KMS-11 (cell line): ENCODE measurements at regions not wholly inside any gene's neighbourhood (a gene's known extent, or its start where the extent isn't known, plus 50 kb on each side); places are given as distances from the start of the nearest gene placed in this dataset.

ENCODE experiments used
- H2AFZ ChIP-seq: fragments of 200-600 bp; sonication (generic); 2 replicates; pipeline ENCODE4 v1.6.1; 2016; ENCODE audit warnings: antibody characterized with exemption, mixed run types, low read depth
- H3K27ac ChIP-seq: fragments of 200-600 bp; sonication (generic); 2 replicates; pipeline ENCODE4 v1.6.1; 2016; ENCODE audit warnings: mild to moderate bottlenecking, mixed run types
- H3K27me3 ChIP-seq: fragments of 200-600 bp; sonication (generic); 2 replicates; pipeline ENCODE4 v1.6.1; 2017; ENCODE audit warnings: mild to moderate bottlenecking, low read depth, mixed run types, moderate library complexity; ENCODE audit not compliant: insufficient read depth
- H3K36me3 ChIP-seq: fragments of 200-600 bp; sonication (generic); 2 replicates; pipeline ENCODE4 v1.6.1; 2017; ENCODE audit warnings: mild to moderate bottlenecking, mixed run types; ENCODE audit not compliant: insufficient read depth
- H3K4me1 ChIP-seq: fragments of 200-600 bp; sonication (generic); 2 replicates; pipeline ENCODE4 v1.6.1; 2016; ENCODE audit warnings: mild to moderate bottlenecking, low read depth, mixed run types; ENCODE audit not compliant: poor library complexity, severe bottlenecking
- H3K4me2 ChIP-seq: fragments of 200-600 bp; sonication (generic); 2 replicates; pipeline ENCODE4 v1.7.0; 2016; ENCODE audit warnings: mild to moderate bottlenecking, mixed run types
- H3K4me3 ChIP-seq: fragments of 200-600 bp; sonication (generic); IDR thresholded peaks from 2 replicates; pipeline ENCODE4 v1.6.1; 2017; ENCODE audit warnings: low read depth, low read length, mixed read lengths; ENCODE audit not compliant: insufficient read depth
- H3K79me2 ChIP-seq: fragments of 200-600 bp; sonication (generic); 2 replicates; pipeline ENCODE4 v1.6.1; 2016; ENCODE audit warnings: low read depth, mixed run types; ENCODE audit not compliant: insufficient read depth
- H3K9ac ChIP-seq: fragments of 200-600 bp; sonication (generic); 2 replicates; pipeline ENCODE4 v1.6.1; 2016; ENCODE audit warnings: mild to moderate bottlenecking, mixed run types
- H4K20me1 ChIP-seq: fragments of 200-600 bp; sonication (generic); 2 replicates; pipeline ENCODE4 v1.6.1; 2016; ENCODE audit warnings: mild to moderate bottlenecking, mixed run types; ENCODE audit not compliant: insufficient read depth
- TF ChIP-seq, protein P1 (sequence below): fragments of 200-600 bp; sonication (generic); conservative IDR thresholded peaks from 2 replicates; pipeline ENCODE4 v1.6.1; 2017; ENCODE audit warnings: low read depth, mild to moderate bottlenecking, antibody characterized with exemption, low read length, moderate library complexity, mixed read lengths

DNA sequence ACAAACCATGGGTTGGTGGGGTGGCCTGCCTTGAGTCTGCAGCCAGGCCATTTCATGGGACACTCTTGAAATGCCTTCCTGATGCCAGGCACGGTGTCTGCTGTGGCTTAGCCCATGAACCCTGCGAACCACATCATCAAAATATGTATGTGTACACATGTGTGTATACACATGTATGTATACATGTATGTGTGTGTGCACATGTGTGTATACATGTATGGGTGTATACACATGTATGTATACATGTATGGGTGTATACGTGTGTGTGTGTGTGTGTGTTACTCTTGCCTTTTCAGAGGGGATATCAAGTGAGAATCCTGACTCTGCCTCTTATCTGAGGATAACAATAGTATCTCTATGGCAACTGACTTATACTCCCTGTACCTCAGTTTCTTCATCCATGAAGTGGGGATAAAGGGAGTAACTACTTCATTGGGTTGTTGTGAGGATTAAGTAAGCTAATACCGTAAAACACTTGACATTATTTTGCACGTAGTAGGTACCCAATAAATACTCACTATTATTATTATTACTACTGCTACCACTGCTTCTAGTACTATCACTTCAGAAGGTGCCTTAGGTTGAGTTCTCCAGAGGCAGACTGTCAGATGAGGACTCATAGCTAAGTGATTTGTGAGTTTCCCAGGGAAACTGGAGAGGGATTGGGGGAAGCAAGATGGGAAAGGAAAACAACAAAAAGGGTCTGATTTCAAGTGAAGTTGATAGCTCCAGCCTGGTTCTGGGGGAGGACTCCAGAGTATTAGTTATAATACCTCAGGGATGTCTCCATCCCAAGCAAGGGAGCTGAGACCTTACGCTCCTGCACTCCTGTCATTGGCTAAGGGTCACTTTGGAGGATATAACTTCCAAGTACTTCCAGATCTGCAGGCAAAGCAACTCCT, 110.5 kb downstream of the VEGFA start:
- Histone ChIP-seq H3K36me3 (no peaks in the 10 kb centered on the region), H3K27me3 (no peaks in the 10 kb centered on the region), H3K4me2 (no peak overlapping the region), H4K20me1 (no peaks in the 10 kb centered on the region), H3K9ac (no peak overlapping the region), H3K4me3 (no peak overlapping the region), H3K4me1 (no peaks in the 10 kb centered on the region), H2AFZ (no peak overlapping the region), H3K27ac (no peak overlapping the region), H3K79me2 (no peaks in the 10 kb centered on the region)
- TF ChIP-seq, protein P1, sequence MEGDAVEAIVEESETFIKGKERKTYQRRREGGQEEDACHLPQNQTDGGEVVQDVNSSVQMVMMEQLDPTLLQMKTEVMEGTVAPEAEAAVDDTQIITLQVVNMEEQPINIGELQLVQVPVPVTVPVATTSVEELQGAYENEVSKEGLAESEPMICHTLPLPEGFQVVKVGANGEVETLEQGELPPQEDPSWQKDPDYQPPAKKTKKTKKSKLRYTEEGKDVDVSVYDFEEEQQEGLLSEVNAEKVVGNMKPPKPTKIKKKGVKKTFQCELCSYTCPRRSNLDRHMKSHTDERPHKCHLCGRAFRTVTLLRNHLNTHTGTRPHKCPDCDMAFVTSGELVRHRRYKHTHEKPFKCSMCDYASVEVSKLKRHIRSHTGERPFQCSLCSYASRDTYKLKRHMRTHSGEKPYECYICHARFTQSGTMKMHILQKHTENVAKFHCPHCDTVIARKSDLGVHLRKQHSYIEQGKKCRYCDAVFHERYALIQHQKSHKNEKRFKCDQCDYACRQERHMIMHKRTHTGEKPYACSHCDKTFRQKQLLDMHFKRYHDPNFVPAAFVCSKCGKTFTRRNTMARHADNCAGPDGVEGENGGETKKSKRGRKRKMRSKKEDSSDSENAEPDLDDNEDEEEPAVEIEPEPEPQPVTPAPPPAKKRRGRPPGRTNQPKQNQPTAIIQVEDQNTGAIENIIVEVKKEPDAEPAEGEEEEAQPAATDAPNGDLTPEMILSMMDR, result no peak

DNA sequence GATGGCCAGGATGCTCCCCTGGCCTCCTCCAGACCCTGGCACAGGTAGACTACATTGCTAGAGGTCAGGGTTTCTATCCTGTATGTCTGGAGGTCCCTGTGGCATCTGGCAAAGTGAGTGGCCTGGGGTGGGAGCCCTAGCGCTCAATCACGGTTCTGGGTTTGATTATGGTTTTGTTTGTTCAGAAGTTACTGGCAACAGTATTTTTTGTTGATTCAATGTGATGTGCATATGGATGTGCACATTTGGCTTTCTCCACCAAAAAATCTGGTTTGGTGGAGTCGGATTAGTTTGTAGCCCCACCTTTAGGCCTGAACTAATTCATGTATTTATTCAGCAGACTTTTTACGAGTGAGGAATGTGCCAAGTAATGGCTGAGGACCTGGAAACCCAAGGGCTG, 109.7 kb downstream of the VEGFA start:
- Histone ChIP-seq H3K79me2 (no peaks in the 10 kb centered on the region), H3K36me3 (no peaks in the 10 kb centered on the region), H3K27ac (no peak overlapping the region), H3K4me1 (no peaks in the 10 kb centered on the region), H2AFZ (no peak overlapping the region), H3K4me2 (no peak overlapping the region), H3K27me3 (no peaks in the 10 kb centered on the region), H4K20me1 (no peaks in the 10 kb centered on the region), H3K4me3 (no peak overlapping the region), H3K9ac (no peak overlapping the region)
- TF ChIP-seq, protein P1, result no peak

DNA sequence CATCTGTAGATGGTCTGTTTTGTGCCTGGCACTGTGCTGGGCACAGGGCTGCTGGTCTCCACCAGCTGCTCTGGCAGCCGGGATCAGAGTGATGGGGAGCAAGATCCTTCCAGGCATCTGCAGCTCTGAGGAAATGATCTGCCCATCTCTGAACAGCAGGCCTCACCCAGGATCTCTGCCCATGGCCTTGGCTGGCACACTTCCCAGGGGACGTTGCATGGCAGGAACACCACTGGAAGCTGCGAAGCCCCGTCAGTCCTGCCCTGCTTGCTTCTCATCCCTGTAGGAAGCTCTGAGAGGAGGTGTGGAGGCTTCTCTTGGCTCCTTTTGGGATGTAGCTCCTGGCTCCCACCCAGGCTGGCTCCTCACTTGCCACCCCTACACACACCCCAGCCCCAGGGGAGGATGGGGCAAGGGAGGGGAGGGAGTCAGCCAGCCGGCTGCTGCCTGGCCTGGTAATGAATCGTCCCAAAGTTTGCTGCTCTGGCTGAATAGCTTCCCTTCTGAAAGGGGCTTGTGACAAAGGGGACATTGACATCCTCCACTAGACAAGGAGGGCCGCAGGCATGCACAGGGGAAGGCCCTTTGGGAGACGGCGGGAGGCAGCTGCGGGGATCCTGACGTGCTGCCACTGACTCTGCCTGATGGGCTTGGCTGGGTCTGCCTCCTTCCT, 108.9 kb downstream of the VEGFA start:
- Histone ChIP-seq H3K4me3 (no peak overlapping the region), H3K4me2 (no peak overlapping the region), H3K27me3 (no peaks in the 10 kb centered on the region), H3K36me3 (no peaks in the 10 kb centered on the region), H2AFZ (no peak overlapping the region), H3K9ac (no peak overlapping the region), H3K79me2 (no peaks in the 10 kb centered on the region), H4K20me1 (no peaks in the 10 kb centered on the region), H3K4me1 (no peaks in the 10 kb centered on the region), H3K27ac (no peak overlapping the region)
- TF ChIP-seq, protein P1, result no peak

DNA sequence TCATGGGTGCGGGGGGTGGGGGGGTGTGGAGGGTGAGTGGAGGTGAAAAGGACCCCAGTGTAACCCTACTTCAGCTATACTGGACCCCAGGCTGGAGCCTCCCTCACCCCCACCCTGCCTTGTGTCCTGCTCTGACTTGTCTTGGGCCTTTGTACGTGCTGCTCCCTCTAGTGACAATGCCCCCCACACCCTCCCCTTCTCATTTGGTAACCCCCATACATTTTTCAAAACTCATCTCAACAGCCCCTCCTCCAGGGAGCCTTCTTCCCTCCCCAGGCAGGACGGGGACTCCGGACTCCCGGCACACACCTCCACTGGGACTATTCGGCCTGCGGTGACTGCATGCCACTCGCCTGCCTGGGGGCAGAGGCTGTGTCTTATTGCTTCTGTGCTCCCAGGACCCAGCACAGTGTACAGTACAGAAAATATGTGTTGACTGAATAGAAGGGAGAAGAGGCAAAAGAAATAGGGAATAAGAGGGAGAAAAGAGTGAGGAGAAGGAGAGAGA, 108.2 kb downstream of the VEGFA start:
- no peak overlapping the region for H2AFZ ChIP-seq
- no peaks in the 10 kb centered on the region for H3K79me2 ChIP-seq
- no peak overlapping the region for H3K4me2 ChIP-seq
- H3K4me3 ChIP-seq, result no peak overlapping the region
- H4K20me1 ChIP-seq, result no peaks in the 10 kb centered on the region
- no peaks in the 10 kb centered on the region for H3K36me3 ChIP-seq
- no peaks in the 10 kb centered on the region for H3K27me3 ChIP-seq
- no peak overlapping the region for H3K27ac ChIP-seq
- no peaks in the 10 kb centered on the region for H3K4me1 ChIP-seq
- H3K9ac ChIP-seq, result no peak overlapping the region
- TF ChIP-seq, protein P1, result no peak
